Activated T-cell treated with anti-CD3 and anti-CD28 coated beads, Interleukin-2, amount 50 U/mL, for 48 hours (primary cell): ENCODE measurements at regions not wholly inside any gene's neighbourhood (a gene's known extent, or its start where the extent isn't known, plus 50 kb on each side); places are given as distances from the start of the nearest gene placed in this dataset.

Source experiments
- DNase-seq, 2 experiments: peaks; one replicate each; pipeline ENCODE4 v3.0.0-alpha.2; 2020

DNA sequence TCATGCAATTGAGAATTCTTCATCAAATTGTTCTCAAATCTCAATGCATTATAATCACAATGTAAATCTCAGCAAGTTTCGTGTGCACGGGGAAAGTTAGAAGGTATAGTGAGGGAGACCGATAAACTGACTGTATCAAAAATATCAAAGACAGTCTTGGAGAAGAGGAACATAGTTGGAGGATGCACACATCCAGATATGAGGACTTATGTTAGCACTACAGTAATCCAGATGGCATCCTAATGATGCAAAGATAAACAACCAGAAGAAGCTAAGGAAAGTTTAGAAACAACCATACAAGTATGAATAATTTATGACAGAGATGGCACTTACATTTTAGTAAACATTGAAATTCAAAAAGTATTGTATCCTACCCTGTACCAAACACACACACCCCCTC, 760.1 kb downstream of the RPS29 start:
- DNase-seq: no peak

DNA sequence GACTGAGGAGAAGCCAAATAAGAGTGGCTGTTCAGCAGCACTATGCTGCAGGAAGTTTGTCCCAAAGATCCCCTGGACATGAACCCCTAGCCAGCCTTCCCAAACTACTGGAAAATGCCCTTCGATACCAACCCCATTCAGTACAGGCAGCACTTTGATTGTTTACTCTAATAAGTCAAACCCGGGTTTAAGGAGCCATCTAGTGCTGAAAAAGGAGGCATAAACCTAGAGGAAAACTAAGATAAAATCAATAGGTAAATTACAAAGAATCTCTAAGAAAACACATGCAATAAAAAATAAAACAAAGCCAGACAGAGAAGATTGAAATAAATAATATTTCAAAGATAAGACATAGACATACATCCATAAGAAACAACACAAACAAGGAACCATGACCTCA, 771.6 kb downstream of the RPS29 start:
- no peak for DNase-seq

DNA sequence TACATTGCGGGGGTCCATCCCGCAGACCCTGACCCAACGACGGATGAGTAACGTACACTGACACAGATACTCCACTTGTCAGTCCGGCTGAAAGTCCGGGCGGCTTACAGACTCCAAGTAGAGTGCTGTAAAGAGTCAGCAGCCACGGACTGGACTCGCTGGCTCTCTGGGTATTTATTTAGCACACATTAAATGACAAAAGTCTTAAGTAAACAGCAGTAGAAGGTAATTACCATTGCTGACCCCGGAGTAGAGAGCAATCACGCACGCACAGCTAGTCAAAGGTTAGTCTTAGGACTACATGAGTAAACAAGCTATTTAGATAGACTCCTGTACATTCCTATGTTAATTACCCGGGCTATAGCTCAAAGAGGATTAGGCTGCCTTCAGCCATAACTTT, 780.9 kb downstream of the RPS29 start:
- DNase-seq: no peak

DNA sequence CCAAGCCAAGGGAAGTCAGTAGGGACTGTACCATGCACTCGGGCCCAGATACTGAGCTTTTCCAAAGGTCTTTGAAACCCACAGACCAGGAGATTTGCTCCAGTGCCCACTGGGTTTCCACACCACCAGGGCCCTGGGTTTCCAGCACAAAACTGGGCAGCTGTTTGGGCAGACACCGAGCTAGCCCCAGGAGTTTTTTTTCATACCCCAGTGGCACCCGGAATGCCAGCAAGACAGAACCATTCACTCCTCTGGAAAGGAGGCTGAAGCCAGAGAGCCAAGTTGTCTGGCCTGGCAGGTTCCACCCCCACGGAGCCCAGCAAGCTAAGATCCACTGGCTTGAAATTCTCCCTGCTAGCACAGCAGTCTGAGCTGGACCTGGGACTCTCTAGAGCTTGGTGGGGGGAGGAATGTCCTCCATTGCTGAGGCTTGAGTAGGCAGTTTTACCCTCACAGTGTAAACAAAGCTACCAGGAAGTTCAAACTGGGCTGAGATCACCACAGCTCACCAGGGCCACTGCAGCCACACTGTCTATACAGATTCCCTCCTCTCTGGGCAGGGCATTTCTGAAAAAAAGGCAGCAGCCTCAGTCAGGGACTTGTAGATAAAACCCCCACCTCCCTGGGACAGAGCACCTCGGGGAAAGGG, 793.7 kb downstream of the RPS29 start:
- DNase-seq: no peak

DNA sequence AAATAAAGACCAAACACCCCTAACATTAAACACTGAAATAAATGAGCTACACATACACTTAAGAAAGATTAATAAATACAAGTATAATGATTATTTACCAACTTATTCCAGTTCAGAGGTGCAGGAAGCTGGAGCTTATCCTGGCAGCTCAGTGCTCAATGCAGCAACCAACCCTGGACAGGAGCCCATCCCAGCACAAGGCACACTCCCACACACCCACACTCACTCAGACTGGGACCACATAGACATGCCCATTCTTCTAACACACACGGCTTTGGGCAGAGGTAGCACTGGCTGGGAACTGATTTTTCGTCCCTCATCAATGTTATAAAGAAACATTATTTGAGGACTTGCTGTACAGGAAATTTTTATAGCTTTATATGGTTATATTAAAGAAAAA, 797.4 kb downstream of the RPS29 start:
- DNase-seq: no peak

DNA sequence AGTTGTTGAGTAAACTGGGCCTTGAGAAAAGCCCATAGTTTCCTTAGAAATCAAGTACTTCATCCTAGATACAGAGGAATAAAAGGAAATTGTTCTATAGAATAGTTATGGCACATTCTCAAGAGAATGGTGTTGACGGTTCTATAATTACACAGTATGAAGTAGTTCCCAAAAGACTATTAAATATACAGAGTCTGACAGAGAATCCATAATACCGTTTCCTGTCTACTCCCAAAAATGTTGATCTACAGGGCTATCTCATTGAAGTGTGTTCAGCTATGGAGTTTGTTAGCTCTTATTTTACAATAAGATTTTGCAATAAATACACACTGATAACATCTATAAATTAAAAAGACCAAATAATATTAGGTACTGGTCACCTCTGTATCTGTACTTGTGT, 799.7 kb downstream of the RPS29 start:
- no peak for DNase-seq

DNA sequence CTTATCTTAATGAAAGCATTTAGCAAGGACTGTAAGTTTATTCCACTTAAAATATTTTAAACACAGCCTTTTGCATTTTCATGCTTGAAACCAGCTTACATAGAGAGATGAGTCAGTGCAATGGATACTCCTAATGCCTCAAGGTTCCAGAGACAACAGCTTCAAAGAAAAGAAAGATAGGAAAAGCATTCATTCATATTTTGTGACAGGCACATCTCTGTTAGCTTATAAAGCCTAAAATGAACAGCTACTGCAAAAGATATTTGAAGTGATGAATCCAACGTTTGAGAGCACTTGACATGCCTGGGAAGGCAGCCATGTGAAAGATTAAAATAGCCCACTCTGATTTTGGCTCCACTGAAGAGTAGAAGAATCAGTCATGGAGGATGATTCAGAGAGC, 814.5 kb downstream of the RPS29 start:
- DNase-seq: no peak

DNA sequence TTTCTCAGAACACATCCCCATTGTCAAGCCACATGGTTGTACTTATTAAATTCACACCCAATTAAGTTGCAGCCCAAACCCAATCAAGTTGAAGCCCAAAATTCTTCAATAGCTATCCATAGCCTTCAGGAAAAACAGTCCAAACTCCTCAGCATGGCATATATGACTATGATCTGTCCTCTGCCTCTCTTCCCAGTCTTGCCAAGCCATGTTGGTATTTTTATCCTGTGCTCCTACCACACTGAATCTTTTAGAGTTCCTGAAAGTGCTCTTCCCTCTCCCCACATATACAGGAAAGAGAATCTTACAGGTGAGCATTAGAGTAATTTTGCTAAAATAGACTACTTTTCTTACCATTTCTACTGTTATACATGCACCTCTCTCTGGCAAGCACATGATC, 834.9 kb downstream of the RPS29 start:
- DNase-seq: no peak

DNA sequence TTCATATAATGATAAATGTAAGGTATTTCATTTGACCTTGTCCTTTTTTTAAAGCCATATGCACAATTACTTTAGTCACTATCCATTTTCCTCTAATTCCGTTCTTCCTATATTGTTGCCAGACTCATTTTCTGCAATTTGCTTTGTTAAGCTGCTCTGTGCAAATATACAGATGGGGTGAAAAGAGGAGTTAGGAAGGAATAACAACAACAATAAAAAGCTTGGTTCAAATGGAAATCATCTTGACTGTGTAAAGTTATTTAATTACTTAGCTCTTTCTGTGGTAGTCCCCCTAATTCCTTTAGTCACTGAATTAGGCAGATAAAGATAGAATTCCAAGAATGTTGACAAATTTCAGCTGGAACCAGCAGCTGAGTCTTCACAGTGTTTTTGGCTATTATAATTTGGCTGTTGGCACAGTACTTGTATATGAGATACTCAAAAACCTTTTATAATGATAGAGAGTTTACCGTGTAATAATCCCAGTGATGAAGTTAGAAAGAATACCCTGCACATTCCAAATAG, 838.0 kb downstream of the RPS29 start:
- no peak for DNase-seq

DNA sequence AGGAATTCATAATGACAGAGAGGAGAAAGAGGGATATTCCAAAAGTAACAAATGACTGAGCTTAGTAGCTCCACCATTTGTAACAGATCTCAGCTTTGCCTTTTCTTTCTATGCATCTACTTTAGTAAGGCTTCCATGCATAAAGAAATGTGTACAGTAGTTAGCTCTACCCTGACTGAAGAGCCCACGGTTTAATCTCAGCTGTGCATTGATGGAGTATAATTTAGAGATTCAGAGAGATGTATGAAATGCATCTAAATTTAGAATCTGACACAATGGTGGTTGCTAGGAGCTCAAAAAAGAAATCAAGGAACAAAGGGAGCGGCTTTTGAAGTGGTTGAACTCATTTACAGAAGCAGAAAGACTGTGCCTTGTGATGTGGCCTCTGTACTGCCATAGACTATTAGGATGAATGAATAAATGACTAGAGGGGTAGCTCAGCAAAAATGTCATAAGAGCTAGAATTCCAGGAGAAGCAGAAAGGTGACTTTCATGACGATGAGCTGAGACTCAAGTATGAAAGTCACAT, 838.6 kb downstream of the RPS29 start:
- no peak for DNase-seq

DNA sequence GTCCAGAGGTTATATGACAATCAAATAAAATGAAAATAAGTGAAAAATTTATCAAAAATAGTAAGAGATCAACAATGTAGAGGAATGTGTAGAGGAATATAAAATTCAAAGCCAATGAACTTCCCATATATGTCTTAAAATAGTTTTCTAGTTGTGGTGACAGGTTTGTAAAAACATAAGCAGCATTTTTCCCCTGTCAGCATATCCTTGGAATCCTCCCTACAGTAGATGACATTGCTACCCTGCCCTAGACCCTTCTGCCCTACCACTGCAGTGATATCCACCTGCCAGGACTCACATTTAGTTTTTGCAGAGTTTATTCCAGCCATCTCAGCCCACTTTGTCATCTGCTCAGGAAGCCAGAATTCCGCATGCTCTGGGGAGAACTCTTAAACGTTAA, 842.0 kb downstream of the RPS29 start:
- DNase-seq: no peak

DNA sequence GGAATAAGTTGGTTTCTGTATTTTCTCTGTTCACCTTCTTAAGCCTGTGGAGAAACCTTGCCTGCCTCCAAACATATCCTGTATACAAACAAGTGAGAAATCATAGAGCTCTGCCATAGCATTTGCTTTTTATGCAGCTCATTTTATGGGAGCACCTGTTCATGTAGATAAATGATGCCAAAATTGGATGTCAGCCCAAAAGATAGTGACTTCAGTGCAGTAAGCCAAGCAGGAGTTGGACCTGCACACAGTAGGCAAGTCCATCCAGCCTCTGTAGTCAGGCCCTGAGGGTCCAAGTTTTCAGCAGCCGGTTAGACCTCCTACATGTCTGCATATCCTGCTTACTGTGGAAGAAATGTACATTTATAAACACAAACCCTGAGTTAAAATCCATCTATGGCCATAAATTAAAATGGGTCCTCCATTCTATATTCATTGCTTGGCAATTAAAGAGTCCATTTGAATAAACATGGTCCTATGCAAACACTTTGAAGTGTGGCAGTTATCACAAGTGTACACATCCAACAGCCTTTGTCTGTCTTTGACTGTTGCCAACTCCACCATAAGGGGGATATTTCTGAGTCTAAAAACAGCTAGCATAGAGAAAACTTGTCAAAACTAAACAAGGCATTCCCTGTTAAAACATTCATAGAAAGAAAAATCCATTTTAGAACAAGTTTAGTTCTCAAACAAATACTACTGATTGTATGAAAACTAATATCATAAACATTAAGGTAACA, 847.8 kb downstream of the RPS29 start:
- no peak for DNase-seq

DNA sequence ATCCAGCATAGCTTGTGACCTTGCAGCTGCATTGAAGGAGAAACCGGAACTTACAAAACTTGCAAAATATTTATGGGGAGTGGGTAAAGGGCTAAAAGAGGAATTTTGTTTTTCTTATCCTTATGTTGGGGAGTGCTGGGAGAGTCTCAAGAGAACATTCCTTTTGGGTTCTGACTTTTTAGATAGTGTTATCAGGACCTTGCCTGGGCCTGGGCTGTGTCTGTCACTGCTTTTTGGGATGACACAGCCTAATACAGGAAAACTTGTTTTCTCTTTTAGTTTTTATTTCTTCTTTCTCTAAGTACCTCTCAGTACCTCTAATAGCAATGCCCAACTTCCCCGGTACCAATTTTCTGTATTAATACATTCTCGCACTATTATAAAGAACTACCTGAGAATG, 850.6 kb downstream of the RPS29 start:
- no peak for DNase-seq

DNA sequence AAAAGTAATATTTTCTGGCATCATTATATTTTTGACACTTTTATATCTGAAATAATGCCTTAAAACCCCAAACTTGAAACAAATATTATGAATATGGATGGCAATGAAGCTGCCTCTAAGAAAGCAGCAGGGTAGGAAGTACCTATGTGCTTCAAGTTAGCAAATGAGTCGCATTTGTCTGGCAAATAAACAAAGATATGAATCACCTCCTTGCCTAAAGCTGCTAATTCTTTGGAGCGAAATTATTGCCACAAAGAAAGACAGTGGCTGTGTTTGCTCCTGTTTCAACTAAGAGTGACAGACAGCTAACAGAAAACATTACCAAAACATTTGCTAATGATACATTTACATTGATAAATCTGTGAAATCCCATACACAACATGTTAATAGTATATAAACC, 854.9 kb downstream of the RPS29 start:
- DNase-seq: no peak

DNA sequence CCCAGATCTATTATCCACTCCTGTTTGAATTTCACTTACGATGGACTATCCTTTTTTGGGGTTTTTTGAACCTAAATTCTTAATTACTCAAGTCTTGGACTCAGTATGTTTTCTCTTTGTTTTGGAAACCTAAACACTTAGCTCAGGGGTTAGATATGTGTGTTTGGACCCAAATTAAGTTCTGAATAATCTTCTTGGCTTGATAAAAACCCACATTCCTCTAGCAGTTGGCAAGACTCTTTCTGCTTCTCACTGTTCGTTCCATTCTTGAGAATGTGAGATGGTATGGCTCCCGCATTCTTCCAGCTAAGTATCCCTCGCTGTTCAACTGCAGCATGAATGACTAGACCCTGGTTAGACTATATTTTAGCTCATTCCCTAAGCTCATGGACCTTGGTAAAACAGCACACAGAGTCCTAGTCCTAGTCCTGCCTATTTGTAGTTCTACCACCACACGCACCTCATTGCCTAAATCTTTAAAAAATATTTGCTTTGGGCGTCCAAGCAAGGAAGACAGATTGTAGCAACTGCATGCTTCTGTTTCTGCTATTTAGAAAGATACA, 860.0 kb downstream of the RPS29 start:
- DNase-seq: no peak

DNA sequence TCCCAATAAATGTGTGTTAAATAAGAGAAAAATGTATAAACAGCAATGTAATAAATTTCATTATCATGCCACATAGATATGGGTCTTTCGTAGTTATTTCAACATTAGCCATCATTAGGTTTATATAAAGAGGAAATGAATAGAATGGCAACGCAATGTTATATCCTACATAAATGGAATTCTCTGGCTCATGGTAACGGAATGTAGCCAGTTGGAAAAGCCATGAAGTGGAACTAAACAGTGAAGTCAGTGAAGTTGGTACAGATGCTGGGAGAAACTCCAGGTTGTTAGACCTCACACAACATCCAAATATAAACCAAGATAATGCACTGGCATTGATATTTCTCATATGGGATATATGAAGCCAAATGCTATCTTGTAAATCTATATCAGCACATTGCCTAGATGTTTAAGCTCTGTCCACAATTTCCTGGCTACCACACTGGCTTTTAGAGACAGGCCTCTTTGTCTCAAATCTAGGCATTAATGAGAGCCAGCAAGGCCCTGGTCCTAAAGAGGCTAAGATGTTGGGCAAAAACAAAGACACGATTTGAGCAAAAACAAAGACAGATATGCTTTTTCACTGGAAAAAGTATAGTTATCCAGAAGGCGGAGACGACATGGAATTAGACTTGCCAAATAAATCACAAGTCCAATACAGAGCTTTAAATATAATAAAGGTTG, 861.0 kb downstream of the RPS29 start:
- no peak for DNase-seq

DNA sequence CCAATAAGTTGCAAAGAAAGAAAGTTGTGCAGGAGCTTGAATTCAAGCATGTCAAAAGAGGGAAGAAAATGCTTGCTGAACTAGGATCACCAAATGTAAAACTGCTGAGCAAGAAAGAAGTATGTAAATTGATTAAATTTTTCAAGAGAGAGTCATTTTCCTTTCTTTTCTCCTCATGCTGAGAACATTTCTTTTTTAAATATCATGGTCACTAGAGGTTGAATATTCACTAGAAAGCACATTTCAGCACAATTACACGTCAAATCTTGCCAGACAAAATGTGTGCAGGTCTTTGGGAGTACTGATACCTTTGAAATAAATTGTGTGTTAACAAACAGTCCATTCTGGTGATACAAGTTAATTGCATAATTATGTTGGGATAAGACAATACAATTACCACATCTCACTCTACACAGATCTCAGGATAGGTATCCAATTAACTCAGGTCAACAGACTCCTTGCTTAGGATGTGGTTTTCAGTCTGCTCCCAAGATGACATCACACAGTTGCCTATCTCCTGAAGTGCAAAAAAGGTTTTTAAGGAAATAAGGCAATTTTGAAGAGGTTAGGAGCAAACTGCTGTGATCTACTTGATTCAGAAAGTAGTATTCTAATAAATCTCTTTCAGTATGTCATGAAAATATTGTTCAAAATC, 862.2 kb downstream of the RPS29 start:
- DNase-seq: no peak

DNA sequence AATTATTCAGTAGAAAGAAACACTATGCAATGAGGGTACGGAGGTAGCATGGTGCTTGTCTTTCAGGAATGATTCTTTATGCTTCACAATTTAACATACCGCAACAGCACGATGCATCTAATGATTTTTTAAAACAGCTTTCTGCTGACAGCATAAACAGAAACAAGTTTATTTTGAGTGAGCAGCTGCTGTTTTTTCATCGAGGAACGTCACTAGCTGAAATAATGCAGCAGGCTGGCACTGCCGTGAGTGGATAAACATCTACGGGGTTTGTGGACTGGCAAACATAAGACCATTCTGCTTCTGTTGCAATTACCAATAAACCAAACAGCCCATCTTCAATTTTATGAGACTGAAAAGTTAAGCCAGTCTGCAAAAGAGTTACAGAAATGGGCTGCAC, 871.8 kb downstream of the RPS29 start:
- DNase-seq: no peak

DNA sequence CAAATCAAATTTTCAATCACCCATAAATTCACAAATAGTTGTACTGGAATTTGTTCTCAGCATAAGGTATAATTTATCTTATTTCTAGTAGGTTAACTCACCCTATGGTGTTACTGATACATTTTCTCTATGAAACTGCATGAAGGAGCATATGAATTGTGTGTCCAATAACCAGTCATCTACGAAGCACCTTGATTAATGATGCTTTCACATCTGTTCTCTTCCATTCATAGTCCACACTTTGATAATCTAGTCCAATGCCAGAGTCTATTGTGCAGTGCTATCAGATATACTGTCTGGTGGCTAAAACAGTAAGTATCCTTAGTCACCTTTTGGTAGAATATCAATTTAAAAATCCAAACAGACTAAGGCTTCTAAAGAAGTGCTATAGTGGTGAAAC, 876.0 kb downstream of the RPS29 start:
- no peak for DNase-seq

DNA sequence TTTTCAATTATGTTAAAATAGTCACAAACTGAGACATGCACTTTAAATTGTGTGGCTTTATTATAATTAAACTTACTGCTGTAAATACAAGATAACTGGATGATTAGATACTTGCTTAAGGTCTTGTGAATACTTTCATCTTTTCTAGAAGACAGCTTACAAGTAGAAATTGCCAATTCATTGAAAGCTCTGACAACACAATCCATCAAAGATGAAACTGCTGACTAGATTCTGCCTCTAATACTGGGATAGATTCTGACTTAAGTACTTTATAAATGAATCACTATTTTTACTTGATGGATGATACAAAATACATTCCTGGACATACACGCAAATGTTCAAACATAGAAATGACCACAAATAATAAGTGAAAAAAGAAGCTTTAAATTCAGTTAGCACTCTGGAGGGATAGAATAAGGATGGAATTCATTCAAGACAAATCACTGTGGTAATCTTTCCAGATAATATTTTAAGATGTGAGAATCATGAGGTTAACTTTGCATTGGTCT, 876.8 kb downstream of the RPS29 start:
- no peak for DNase-seq

DNA sequence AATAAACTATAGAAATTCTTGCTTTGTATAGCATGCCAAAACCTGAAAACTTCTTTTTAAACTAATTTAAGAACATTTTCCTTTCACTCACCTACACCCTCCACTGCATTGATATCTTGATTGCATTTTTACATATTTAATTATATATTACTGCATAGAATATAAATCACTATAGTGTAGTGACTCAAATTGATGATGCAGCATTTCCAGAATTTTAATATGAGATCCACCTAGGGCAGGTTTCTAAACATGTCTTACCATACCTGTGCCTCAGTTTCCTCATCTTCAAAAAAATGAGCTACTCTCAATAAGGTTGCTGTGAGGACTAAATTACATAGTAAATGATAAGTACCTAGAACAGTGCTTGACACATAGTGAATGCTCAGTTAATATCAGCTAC, 881.5 kb downstream of the RPS29 start:
- DNase-seq: no peak

DNA sequence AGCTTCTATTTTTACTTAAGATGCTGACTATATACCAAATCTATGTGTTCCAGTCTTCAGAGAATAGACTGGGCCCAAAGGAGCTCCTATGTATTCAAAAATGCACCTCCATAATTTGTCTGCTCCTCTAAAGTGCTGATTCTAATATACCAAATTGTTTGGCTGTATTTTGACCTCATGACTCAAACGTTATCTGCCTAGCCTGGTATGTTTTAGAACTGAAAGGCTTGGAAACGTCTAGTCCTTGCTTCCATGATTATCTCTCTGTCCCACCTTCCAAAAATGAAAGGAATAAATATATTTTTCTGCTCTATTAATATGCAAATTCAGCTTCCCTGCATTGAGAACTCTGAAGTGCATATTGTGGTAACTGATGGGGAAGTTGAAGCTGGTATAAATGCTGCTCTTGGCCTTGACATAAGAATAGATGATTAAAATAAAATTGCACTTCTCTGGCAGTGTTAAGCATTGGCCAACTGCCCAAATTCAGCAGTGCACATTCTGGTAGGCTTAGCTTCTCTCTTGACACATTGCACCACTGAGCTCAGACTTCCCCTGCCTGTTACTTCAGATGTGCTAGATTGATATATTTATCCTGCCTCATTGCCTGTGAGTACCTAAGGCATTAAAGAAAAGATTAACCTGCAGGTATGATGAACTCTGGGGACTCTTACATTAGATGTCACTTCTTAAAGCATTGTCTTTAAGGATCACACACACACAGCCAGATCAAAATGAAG, 882.3 kb downstream of the RPS29 start:
- no peak for DNase-seq
